ENCODE measurements at regions not wholly inside any gene's neighbourhood (a gene's known extent, or its start where the extent isn't known, plus 50 kb on each side); places are given as distances from the start of the nearest gene placed in this dataset.
"Not testable (repeated sequence)": the region's sequence is repeated elsewhere in the genome, so short reads cannot be mapped to it uniquely, and the experiment has no call there.

DNA sequence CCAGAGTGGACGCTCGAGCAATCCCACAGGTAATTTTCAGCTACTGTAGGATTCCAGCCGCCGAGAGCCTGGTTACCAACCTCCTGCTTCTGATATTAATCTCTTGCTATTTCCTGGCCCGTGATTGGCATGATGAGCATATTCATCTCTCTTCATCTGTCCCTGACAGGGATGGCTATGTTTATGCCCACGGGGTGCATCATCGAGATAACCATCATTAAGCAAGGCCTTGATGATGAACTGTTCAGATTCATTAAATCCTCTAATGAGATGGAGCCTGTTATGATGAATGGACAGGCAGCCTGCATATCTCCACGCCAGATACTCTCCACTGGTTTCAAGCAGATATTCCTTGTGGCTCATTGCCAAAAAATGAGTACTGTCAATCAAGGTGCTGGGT, 227.3 kb downstream of the ZNF37A start:
- not testable (repeated sequence) for H3K4me3 Mint-ChIP-seq; H3K4me1 Mint-ChIP-seq; H3K9me3 Mint-ChIP-seq; H3K27me3 Mint-ChIP-seq; H3K27ac Mint-ChIP-seq; H3K36me3 Mint-ChIP-seq; DNase-seq; ATAC-seq (replicated peaks)

DNA sequence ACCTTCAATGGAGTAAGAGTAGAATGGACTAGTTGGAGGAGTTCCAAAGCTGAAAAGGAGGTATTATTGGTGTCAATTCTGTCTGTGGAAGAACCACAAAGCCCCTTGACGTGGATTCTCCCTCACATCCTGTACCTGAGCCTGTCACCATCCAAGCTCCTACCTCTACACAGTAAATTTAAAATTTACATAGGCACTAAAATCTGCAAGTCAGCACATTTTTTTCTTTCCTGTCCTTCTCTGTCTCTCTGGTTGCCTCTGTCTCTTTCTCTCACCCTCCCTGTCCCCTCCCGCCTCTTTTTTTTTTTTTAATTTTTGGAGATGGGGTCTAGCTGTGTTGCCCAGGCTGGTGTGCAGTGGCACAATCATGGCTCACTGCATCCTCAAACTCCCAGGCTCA, 236.2 kb downstream of the ZNF37A start:
- DNase-seq; H3K9me3 Mint-ChIP-seq; ATAC-seq (replicated peaks); H3K4me3 Mint-ChIP-seq; H3K4me1 Mint-ChIP-seq; H3K27ac Mint-ChIP-seq; H3K27me3 Mint-ChIP-seq; H3K36me3 Mint-ChIP-seq: not testable (repeated sequence)

GRCh38 chr10:38331106-38331505, 237.0 kb downstream of the ZNF37A start:
- H3K27ac Mint-ChIP-seq; DNase-seq; H3K36me3 Mint-ChIP-seq; H3K9me3 Mint-ChIP-seq; H3K4me3 Mint-ChIP-seq; H3K4me1 Mint-ChIP-seq; ATAC-seq (replicated peaks); H3K27me3 Mint-ChIP-seq: not testable (repeated sequence)

- not testable (repeated sequence) for H3K36me3 Mint-ChIP-seq; H3K27me3 Mint-ChIP-seq; DNase-seq; H3K9me3 Mint-ChIP-seq; H3K4me1 Mint-ChIP-seq; H3K4me3 Mint-ChIP-seq; H3K27ac Mint-ChIP-seq; ATAC-seq (replicated peaks)
These were observed 239.6 kb downstream of the ZNF37A start for GRCh38 chr10:38333699-38334098.

- H3K9me3 Mint-ChIP-seq; H3K27ac Mint-ChIP-seq; H3K36me3 Mint-ChIP-seq; H3K4me3 Mint-ChIP-seq; ATAC-seq (replicated peaks); H3K4me1 Mint-ChIP-seq; DNase-seq: not testable (repeated sequence)
- H3K27me3 Mint-ChIP-seq, result peaks cover 26 to 30% of the 10 kb centered on the region in 2 donors
These were observed 256.5 kb downstream of the ZNF37A start for GRCh38 chr10:38350645-38351044.

- H3K9me3 Mint-ChIP-seq; DNase-seq; H3K4me1 Mint-ChIP-seq; H3K36me3 Mint-ChIP-seq; ATAC-seq (replicated peaks); H3K27ac Mint-ChIP-seq; H3K4me3 Mint-ChIP-seq; H3K27me3 Mint-ChIP-seq: not testable (repeated sequence)
These were observed 260.3 kb downstream of the ZNF37A start for GRCh38 chr10:38354410-38354809.

DNA sequence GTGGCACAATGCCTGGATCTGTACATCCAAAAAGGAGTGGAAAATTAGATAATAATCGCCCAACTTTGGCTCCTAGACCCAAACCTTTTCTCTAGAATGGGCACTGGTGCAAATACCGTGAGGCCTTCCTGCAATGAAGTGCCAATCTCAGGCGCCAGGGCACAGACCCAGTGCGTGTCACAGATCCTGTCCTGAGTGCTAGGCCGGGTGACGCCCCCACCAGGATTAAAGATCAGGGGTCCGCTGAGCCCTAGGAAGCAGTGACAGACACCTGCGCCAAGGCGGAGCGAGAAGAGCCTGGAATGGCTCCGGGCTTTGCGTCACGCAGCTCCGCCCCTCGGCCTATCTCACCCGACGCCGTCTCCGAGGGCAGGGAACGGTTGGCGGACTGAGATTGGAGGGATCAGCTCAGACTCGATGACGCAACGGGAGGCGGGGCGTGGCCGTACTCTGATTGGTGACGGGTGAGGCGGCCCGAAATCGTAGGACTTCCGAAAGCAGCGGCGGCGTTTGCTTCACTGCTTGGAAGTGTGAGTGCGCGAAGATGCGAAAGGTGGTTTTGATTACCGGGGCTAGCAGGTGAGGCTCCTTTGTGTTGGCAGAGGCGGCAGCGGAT, 261.9 kb downstream of the ZNF37A start:
- not testable (repeated sequence) for H3K36me3 Mint-ChIP-seq, H3K27me3 Mint-ChIP-seq, H3K4me1 Mint-ChIP-seq, H3K9me3 Mint-ChIP-seq
- peak overlapping the region; percentile 90 to 92 for H3K4me3 Mint-ChIP-seq
- peak; percentile 80 for DNase-seq
- peak; percentile 99 for ATAC-seq (replicated peaks)
- H3K27ac Mint-ChIP-seq, result peak overlapping the region; percentile 98

DNA sequence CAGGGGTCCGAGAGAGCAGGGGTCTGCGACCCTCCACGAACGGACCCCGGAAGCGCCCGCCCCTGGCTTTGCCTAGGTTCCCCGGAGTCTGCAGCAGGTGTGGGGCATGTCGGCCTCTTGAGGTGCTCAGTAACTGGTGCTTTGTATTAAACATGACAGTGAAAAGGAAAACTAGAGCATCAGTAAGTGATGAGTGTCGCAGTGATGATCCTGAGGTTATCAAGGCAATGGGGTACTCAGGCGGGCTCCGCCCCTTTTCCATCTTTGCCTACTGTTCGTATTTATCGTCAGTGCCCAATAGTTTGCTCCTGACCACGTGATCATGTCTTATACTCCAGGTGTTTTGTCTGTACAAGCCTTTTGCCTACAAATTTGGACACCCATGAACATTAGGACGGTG, 262.4 kb downstream of the ZNF37A start:
- not testable (repeated sequence) for DNase-seq, H3K36me3 Mint-ChIP-seq, H3K4me1 Mint-ChIP-seq, H3K9me3 Mint-ChIP-seq, H3K27me3 Mint-ChIP-seq
- ATAC-seq (replicated peaks), result peak; percentile 45
- peak overlapping the region; percentile 90 to 92 for H3K4me3 Mint-ChIP-seq
- peak overlapping the region; percentile 98 for H3K27ac Mint-ChIP-seq

GRCh38 chr10:38362514-38362913, 268.4 kb downstream of the ZNF37A start:
- not testable (repeated sequence) for ATAC-seq (replicated peaks); H3K27ac Mint-ChIP-seq; H3K9me3 Mint-ChIP-seq; H3K27me3 Mint-ChIP-seq; H3K4me3 Mint-ChIP-seq; DNase-seq
- Mint-ChIP-seq H3K4me1 (peaks cover 3 to 14% of the 10 kb centered on the region in 2 donors), H3K36me3 (peaks cover 28 to 29% of the 10 kb centered on the region in 2 donors)

GRCh38 chr10:38364073-38364472, 269.9 kb downstream of the ZNF37A start:
- not testable (repeated sequence) for DNase-seq; H3K9me3 Mint-ChIP-seq; H3K4me1 Mint-ChIP-seq; H3K4me3 Mint-ChIP-seq; H3K27ac Mint-ChIP-seq; H3K27me3 Mint-ChIP-seq; ATAC-seq (replicated peaks)
- peaks cover 23 to 24% of the 10 kb centered on the region in 2 donors for H3K36me3 Mint-ChIP-seq

DNA sequence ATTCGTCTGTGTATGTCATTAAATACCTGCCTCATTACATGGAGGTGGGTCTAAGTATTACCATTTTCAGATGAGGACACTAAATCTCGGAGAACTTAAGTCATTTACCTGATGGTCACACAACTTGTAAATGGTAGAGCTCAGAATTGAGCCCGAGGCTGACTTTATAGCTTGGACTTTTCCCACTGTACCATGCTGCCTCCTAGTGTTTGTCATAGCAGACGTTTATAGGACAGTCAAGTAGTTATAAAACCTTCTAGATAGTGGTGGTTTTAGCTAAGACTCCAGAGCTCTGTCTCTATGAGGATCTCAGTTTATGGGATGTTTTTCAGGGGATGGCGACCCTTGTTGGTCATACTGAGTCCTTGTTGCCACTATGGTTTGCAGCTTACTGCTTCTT, 271.8 kb downstream of the ZNF37A start:
- peak; percentile 69 to 76 for ATAC-seq (replicated peaks)
- not testable (repeated sequence) for H3K27ac Mint-ChIP-seq, H3K27me3 Mint-ChIP-seq, H3K4me1 Mint-ChIP-seq, H3K4me3 Mint-ChIP-seq, H3K9me3 Mint-ChIP-seq, DNase-seq
- peaks cover 22 to 24% of the 10 kb centered on the region in 2 donors for H3K36me3 Mint-ChIP-seq

GRCh38 chr10:38383800-38384199, 289.7 kb downstream of the ZNF37A start:
- H3K36me3 Mint-ChIP-seq, result peaks cover 14 to 28% of the 10 kb centered on the region in 2 donors

DNA sequence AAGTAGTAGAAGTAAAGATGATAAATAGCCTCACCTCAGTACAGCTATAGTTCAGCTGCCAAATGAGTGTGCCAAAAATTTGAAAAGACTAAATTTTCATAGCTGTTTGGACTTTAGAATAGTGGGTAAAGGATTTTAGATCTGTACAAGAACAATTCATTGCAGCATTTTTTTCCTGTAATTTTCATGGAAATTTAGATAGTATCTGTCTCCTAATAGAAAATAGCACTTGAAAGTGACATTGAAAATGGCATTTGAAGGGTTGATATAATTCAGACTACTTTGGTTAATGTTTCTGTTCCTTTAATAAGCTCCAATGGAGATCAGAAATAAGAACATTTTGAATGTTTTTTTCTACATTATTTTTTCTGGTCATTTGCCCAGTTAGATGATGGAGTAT, 292.7 kb downstream of the ZNF37A start:
- not testable (repeated sequence) for ATAC-seq (replicated peaks); H3K27ac Mint-ChIP-seq; H3K27me3 Mint-ChIP-seq; DNase-seq; H3K4me1 Mint-ChIP-seq; H3K4me3 Mint-ChIP-seq; H3K9me3 Mint-ChIP-seq
- H3K36me3 Mint-ChIP-seq, result peaks cover 8 to 19% of the 10 kb centered on the region in 2 donors

More at GRCh38 chr10:38383800-38384199, 289.7 kb downstream of the ZNF37A start:
- not testable (repeated sequence) for H3K27ac Mint-ChIP-seq; H3K4me1 Mint-ChIP-seq; H3K9me3 Mint-ChIP-seq; H3K4me3 Mint-ChIP-seq; H3K27me3 Mint-ChIP-seq; DNase-seq; ATAC-seq (replicated peaks)

DNA sequence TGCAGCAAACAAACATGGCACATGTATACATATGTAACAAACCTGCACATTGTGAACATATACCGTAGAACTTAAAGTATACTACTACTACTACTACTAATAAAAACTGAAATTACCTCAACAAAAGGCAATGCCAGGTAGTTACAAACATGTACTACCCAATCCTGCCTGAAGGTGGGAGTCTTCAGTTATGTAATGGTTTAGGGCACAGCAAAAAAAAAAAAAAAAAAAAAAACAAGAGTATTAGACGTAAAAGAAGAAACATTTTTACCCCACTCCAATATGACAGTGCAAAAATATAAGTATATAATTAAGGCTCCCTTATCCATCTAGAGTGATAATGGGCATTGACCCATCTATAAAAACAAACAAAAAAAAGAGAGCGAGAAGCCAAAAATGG, 296.6 kb downstream of the ZNF37A start:
- H3K9me3 Mint-ChIP-seq; H3K4me1 Mint-ChIP-seq; H3K27me3 Mint-ChIP-seq; ATAC-seq (replicated peaks); H3K36me3 Mint-ChIP-seq: not testable (repeated sequence)
- H3K4me3 Mint-ChIP-seq, result peak overlapping the region in 1 of 2 donors; percentile 1
- DNase-seq, result peak; percentile 11
- H3K27ac Mint-ChIP-seq, result peak overlapping the region; percentile 77

GRCh38 chr10:38395465-38395864, 301.3 kb downstream of the ZNF37A start:
- not testable (repeated sequence) for DNase-seq, H3K4me3 Mint-ChIP-seq

More at GRCh38 chr10:38395465-38395864, 301.3 kb downstream of the ZNF37A start:
- H3K4me1 Mint-ChIP-seq, result peaks cover 11 to 14% of the 10 kb centered on the region in 2 donors
- H3K27ac Mint-ChIP-seq; H3K9me3 Mint-ChIP-seq; ATAC-seq (replicated peaks); H3K27me3 Mint-ChIP-seq: not testable (repeated sequence)
- H3K36me3 Mint-ChIP-seq, result peaks cover 7 to 13% of the 10 kb centered on the region in 2 donors
